HG03280 (cell line): ENCODE measurements at regions not wholly inside any gene's neighbourhood (a gene's known extent, or its start where the extent isn't known, plus 50 kb on each side); places are given as distances from the start of the nearest gene placed in this dataset.

Source experiments
- ATAC-seq: cut with Tn5 transposase; IDR thresholded peaks from one replicate; pipeline ENCODE4 v1.9.1; 2021; ENCODE audit warnings: mild to moderate bottlenecking, moderate library complexity; ENCODE audit not compliant: unreplicated experiment

DNA sequence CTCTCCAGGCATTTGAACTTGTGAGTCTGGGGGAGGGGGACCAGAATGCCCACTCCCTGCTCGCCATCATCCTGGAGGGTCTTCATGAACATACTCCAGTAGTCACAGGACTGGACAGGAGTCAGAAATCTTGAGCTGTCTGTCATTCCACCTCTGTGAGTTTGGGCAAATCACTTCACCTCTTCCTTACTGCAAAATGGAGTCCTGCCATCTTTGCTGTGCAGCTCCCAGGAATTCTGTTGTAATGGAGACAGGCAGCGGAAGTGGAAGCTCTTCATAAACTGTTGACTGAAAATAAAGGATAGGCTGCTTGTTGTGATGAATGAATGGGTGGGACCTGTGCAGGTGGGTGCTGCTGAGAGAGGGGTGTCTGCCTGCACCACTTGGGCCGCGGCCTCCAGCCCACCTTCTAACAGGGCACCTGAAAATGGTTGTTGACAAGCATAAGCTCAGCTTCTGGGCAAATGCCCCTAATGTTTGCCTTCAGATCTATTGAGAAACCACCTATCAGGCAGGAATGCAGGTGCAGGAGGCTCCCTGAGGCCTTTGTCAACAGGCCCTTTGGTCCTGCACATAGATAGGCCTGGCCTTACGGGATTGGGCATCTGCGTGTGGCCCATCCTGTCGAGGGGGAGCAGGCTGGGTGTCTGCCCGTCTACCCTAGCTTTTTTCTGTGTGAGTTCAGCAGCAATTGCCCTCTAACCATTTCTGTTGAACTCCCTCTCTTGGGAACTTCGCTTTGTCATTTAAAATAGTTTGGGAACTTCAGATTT is 321.0 kb downstream of the RPS6KC1 start:
- ATAC-seq, result no peak

DNA sequence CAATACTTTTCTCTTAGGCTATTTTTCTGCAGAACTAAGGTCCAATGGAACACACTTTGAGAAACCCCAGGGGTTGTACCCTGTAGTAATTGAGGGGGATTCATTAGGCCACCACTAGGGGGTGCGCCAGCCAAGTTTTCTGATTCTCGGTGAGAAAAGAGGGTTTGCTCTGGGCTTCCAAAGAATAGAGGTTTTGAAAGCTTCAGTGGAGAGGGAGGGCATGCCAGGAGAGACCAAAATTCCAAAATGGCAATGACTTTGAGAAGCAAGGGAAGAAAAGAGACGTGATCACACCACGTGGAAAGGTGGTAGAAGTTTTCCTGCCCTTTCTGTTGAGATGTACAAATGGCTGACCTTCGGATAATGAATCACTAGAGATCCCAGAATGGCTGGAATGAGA is 323.3 kb downstream of the RPS6KC1 start:
- ATAC-seq, result peak; percentile 73

DNA sequence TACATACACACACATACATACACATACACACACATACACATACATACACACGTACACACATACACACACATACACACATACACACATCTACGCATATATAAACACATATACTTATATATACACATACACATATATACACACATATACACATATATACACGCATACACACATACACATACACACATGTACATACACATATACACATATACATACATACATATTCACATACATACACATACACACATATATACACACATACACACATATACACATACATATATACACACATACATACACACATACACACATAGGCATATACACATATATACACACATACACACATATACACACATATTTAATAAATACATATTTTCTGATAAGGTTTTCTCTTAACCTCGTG is 324.0 kb downstream of the RPS6KC1 start:
- no peak for ATAC-seq

DNA sequence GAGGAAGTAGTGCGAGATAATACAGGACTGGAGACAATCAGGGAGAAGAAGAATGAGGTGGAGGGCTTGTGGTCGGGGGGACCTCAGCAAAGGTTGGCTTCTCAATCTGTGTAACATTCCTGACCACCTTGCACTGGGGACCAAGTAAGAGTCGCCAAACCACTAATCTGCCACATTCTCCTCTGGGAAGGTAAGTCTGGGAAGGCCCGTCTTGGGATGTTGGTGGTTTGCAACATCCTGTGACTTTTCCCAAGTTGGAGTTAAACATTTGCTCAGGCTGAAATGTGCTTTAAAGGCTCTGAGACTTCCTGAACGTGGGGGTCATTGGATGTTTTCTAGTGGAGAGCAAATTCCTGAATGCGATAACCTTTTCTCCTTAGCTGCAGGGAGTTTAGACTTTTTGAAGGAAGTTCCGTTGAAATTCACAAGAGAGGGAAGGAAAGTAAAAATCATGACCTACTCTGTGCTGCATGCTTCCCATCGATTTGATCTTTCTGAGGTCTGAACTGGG is 325.9 kb downstream of the RPS6KC1 start:
- no peak for ATAC-seq

DNA sequence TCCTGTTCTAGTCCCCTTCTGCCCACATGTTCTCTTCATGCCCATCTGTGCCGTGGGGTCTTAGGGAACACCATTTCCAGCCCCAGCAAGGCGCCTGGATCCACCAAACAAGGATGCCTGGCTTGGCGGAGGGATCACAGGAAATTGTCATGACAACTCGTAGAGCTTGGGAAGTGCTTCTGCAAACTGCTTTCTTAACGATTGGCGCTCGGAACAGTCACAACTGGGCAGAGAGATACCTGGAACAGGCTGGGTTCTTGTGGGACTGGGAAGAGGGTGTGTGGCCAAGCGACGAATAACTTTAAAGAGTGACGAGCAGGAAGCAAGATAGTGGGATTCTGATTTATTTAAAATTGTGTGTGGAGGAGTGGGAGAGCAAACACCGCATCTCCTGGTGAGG is 329.8 kb downstream of the RPS6KC1 start:
- no peak for ATAC-seq

DNA sequence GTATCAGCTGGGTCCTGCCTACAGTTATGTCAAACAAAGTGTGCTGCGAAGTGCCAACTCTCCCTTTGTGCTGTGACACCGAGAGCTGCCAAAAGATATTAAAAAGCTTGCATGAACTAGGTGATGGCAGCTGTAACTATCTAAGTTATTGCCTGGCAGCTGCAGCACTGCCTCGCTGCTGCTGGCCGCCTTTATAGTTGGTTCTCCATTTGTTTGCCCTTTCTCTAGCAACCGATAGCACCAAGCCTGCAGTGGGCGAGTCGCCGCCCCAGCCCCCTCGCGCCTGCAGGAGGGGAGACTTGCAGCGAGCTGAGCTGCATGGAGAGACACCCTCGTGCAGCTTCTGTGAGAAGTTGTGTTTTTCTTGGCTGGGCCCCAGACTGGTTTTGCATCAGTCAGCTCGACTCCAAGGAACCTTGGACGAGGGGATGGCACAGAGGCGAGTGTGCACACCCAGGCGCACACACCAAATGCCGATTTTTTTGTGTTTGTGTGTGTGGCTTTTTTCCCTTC is 330.6 kb downstream of the RPS6KC1 start:
- no peak for ATAC-seq

DNA sequence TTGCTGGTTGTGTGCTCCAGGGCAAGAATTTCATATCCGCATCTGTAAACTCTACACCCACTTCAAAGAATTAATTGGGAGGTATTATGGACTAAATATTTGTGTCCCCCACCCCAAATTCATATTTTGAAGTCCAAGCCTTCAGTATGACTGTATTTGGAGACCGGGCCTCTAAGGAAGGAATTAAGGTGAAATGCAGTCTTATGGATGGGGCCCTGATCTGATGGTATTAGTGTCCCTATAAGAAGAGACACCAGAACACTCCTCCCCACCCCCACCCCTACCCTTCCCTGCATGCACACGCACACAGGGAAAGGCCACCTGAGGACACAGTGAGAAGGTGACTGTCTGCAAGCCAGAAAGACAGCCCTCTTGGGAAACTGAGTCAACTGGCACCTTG is 332.4 kb downstream of the RPS6KC1 start:
- ATAC-seq, result no peak

DNA sequence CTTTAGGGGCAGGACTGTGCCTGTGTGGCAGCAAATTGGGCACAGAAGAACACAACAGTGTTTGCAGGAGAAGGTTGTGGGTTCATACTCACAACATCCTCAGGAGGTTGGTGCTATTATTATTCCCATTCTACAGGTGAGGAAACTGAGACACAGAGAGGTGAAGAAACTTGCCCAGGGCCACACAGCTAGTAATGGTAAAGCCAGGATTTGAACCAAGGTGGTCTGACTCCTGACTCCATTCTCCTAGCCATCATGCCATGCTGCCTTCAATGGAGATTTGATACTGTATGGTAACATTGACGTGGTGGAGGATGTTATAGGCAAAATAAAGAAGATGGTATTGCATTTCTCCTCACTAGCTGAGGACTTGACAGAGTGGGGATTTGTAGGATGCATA is 334.2 kb downstream of the RPS6KC1 start:
- no peak for ATAC-seq

DNA sequence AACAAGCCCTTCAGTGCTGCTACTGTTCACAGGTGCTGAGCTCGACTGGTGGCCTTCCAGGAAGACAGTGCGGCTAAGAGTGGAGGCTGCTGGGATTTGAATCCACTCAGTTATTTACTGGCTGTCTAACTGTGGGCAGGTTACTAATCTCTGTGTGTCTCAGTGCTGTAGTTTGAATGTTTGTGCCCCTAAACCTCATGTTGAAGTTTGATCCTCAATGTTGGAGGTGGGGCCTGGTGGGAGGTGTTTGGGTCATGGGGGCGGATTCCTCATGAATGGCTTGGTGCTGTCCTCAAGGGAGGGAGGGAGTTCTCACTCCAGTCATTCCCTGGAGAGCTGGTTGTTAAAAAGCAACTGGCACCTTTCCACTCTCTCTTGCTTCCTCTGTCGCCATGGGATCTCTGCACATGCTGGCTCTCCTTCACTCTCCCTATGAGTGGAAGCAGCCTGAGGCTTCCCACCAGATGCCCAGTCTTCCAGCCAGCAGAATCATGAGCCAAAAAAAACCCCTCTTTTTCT is 334.8 kb downstream of the RPS6KC1 start:
- no peak for ATAC-seq

DNA sequence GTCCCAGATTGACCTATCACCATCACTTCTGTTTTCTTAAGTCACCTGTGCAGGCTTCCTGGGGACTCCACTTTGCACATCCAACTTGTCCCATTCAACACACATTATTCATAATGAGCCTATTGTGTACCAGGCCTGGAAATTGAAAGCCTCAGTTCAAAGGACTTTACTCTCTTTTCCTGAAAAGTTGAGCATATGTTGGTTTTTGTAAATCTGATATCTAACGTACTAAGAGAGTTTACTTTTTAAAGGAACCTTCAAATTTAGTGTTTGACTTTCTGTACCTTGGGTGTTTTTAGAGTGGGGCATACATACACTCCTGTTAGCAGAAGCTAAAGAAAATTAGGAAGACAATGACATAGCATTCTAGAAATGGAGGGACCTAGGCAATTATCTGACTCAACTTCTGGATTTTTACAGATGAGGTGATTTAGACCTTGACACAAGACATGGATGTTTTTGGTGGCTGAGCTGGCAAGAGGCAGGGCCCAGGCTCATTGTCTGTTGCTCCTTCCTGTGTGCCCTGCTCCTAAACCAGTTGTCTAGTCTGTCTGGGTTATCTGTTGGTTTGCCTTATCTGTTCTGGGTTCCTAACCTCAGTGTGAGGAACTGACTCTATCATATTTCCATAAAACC is 336.5 kb downstream of the RPS6KC1 start:
- no peak for ATAC-seq

DNA sequence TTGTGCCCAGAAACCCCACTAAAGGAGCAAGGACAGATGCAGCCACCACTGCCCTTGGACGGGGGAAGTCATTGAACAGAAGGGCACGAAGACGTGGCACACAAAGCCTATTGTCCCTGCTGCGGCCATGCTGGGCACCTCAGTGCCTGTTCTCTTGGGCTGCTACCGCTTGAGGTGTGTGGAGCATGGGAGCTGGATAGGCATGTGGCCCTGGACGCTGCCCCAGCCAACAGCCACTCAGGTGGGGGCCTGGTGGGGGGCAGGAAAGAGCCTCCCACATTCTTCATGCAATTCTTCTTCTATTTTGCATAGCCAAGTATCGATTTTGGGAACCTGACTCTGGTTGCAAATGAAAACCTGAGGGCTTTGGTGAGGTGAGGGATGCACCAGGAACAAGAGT is 337.2 kb downstream of the RPS6KC1 start:
- no peak for ATAC-seq

DNA sequence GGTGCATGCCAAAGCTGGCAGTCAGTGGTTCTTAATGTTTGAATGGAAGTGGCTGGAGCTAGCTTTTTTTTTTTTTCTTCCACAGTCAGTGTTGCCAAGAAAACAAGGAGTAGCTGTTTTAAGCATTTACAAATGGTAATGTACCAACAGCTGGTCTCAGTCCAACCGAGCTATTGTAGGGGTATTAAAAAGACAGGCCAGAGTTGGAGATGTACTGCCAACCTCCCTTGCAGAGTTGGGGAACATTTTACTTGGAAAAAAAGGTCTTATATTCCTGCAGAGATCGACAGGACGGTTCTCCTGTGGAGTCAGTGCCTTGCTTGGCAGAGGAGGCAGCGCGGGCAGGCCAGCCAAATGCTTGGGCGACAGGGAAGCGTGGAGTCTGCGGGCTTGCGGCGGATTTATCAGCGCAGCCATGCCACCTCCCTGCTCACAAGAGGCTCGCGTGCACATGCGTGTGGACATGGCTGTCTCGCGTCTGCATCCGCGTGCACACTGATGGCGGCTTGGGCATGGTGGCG is 338.1 kb downstream of the RPS6KC1 start:
- ATAC-seq, result no peak

DNA sequence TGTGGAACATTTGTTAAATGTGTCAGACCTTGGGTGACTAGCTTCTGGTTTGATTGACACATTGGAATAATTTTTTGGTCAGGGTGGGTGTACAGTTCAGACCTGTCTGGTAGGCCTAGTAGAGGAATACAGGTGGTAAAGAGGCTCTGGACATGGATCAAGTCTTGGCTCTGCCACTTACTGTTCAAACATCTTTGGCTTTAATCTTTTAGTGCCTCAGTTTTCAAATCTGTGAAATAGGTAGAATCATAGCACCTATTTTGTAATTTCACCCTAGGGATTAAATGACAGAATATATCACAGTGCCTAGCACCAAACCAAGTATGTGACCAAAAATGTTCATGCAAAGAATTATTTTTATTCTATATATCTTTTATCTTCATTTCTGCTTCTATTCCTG is 340.4 kb downstream of the RPS6KC1 start:
- ATAC-seq, result no peak

DNA sequence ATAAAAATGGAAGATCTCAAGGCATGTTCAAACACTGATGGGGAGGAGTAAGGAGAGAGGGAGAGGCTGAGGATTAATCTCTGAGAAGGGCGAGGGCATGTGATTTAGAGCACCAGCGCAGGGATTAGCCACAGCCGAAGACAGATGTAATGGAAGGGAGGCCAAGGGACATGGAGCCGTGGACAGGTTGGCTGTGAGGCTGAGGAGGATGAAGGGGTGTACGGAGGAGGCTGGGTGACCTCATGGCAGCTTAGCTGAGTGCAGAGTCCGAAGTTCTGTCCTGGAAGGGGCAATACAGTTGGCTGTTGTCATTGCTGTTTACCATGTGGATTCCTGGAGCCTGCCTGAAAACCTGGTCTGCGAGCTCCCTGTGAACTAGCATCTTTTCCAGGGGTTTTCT is 342.8 kb downstream of the RPS6KC1 start:
- no peak for ATAC-seq

DNA sequence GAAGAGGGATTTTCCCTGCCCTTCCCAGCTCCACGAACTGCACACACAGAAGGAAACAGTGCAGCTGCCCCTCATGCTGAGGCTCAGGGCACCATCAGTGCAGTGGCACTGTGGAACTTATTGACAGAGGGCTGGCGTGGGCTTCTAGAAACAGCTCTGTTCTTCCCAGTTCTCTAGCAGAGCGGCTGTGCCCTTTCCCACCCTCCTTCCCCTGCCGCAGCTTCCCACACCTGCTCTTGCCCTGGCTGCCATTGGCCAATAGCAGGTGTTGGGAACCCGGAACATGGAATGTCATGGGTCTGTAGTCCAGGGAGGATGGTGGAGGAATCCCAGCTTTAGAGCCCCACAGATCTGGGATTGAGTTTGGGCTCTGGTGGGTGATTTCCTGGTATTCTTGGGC is 343.8 kb downstream of the RPS6KC1 start:
- ATAC-seq, result no peak

DNA sequence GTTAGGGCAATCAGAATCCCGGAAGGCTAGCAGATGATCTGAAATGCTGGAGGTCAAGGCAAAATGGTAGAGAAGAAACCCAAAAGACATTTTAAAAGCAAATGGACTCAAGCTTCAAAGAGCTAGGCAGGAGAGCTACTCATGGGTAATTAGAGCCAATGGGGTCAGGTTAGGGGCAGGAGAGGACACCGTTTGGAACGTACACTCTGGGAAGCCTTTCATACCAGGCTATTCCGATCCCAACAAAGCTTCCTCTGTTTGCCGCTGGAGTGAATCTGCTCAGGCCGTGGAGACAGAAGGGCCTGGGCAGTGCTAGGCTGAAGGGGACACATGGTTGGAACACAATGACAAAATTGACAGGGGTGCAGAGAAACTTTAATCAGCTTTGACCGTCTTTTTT is 346.6 kb downstream of the RPS6KC1 start:
- no peak for ATAC-seq

DNA sequence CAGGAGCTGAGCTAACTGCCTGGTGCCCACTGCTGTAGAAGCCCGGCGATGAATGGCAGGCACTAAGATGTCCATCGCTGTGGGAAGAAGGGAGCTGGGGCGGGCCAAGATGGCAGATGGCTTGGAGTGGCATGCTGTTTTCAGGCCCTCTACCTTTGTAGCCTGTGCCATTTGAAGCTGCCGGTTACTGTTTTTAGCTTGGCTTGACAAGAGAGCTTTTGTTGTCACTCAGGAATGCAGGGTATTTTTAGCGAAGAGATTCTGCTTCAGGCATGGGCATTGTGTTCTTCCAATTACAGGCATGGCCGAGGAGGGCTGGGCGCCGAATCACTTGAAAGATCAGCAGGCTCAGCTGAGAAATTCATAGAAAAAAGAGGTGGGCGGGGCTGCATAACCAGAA is 348.7 kb downstream of the RPS6KC1 start:
- ATAC-seq, result no peak

DNA sequence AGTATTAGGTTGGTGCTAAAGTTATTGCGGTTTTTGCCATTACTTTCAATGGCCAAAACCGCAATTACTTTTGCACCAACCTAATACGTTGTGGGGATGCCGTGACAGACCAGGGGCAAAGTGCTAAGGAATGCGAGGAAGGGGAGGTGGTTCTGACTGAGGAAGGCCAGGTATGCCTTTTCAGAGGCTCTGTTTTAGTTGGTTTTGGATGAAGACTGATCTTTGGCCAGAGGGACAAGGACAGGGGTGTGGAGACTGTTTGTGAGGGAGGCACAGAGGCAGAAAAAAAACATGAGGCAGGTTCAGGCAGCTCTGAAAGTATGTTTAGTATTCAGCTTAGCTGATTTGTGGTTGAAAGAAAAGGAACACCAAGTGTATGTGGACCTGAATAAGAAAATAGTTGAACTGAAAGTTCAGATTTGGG is 358.2 kb downstream of the RPS6KC1 start:
- ATAC-seq, result no peak

DNA sequence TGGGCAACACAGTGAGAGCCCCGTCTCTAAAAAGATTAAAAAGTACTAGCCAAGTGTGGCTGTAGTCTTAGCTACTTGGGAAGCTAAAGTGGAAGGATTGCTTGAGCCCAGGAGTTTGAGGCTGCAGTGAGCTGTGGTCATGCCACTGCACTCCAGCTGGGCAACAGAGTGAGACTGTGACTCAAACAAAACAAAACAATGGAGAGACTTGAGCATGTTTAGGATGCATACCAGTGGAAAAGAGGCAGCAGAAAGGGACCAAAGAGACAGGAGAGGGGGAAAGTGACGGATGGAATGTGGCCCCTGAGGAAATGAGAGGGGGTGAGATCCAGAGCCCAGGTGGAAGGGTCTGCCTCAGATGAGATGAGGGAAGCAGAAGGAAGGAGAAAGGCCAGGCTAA is 358.9 kb downstream of the RPS6KC1 start:
- ATAC-seq, result no peak

DNA sequence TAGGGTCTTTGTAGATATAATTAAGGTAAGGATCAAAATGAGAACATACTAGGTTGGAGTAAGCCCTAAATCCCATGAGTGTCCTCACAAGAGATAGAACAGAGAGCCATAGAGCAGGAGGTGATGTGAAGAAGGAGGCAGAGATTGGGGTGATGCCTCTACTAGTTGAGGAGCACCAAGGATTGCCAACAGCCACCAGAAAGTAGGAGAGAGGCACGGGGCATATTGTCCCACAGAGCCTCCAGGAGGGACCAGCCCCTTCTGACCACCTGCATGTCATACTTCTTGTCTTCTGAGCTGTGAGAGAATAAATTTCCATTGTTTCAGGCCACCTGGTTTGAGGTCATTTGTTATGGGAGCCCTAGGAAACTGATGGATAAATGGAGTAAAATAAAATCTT is 363.3 kb downstream of the RPS6KC1 start:
- ATAC-seq, result no peak

DNA sequence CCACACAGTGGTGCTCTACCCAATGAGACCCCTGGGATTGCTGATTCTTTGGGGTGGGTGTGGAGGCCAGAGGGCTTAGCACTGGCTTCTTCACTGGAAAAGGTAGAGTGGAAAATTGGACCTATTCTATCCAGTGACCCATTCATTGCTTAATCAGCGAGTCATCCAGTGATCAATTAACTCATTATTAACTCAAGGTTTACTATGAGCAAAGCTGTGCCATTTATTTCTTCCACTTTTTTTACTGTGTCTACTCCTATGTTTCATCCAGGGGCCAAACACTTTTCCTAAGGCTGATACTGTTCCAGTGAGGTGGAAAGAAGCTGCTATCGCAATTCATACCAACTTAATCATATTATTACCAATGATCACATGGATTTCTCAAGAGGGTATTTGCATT is 363.9 kb downstream of the RPS6KC1 start:
- ATAC-seq, result no peak
